ENCODE measurements at regions not wholly inside any gene's neighbourhood (a gene's known extent, or its start where the extent isn't known, plus 50 kb on each side); places are given as distances from the start of the nearest gene placed in this dataset.

DNA sequence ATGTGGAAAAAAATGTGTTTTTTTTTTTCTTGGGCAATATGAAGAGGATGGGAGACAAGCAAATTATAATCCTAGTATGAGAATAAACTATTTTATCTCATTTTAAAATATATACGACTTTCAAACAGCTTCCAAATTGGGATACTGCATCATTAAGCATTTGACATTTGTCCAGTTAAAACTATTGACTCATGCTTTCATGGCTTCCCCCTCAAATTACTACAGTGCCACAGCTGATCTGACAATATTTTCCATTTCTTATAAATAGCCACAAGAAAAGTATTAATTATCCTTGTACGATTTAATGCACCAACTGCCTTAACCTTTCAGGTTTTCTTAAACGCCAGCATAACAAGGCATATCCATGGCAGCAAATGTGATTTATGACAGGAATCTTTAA, 1134.8 kb upstream of the ZEB2 start:
- TF ChIP-seq, protein P1, sequence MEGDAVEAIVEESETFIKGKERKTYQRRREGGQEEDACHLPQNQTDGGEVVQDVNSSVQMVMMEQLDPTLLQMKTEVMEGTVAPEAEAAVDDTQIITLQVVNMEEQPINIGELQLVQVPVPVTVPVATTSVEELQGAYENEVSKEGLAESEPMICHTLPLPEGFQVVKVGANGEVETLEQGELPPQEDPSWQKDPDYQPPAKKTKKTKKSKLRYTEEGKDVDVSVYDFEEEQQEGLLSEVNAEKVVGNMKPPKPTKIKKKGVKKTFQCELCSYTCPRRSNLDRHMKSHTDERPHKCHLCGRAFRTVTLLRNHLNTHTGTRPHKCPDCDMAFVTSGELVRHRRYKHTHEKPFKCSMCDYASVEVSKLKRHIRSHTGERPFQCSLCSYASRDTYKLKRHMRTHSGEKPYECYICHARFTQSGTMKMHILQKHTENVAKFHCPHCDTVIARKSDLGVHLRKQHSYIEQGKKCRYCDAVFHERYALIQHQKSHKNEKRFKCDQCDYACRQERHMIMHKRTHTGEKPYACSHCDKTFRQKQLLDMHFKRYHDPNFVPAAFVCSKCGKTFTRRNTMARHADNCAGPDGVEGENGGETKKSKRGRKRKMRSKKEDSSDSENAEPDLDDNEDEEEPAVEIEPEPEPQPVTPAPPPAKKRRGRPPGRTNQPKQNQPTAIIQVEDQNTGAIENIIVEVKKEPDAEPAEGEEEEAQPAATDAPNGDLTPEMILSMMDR (conservative IDR thresholded peaks at IDR 0.05; ENCODE audit: low read depth, low read length) = no peak
- TF ChIP-seq EZH2 (IDR thresholded peaks at IDR 0.05; ENCODE audit: low read length, unreplicated experiment) (no peak), EZH2phosphoT487 (IDR thresholded peaks at IDR 0.05; ENCODE audit: borderline replicate concordance, low read length) (no peak)

Data from PC-3 (cell line).